HG03175 (cell line): ENCODE measurements at regions not wholly inside any gene's neighbourhood (a gene's known extent, or its start where the extent isn't known, plus 50 kb on each side); places are given as distances from the start of the nearest gene placed in this dataset.

Experiments used
- ATAC-seq: cut with Tn5 transposase; IDR thresholded peaks from one replicate; pipeline ENCODE4 v1.9.1; 2021; ENCODE audit warnings: mild to moderate bottlenecking, moderate library complexity; ENCODE audit not compliant: unreplicated experiment

DNA sequence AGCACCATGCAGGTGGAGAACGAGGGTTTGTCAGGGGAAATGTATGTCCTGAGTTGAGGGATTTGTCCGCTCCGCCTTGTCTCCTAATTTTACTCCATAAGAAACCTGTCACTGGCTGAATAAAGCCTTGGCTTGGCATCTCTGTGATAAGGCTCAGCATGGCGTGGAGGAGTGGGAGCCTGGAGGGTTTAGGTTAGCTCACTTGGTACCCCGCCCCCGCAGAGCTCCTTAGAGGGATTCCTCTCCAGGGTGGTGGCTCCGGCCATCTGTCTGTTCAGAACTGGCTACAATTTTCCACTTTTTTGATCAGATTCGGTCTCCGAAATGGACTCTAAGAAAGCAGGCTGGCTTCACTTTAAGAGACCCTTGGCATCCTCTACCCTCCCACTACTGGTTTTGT is 192.2 kb upstream of the SYNDIG1 start:
- no peak for ATAC-seq

DNA sequence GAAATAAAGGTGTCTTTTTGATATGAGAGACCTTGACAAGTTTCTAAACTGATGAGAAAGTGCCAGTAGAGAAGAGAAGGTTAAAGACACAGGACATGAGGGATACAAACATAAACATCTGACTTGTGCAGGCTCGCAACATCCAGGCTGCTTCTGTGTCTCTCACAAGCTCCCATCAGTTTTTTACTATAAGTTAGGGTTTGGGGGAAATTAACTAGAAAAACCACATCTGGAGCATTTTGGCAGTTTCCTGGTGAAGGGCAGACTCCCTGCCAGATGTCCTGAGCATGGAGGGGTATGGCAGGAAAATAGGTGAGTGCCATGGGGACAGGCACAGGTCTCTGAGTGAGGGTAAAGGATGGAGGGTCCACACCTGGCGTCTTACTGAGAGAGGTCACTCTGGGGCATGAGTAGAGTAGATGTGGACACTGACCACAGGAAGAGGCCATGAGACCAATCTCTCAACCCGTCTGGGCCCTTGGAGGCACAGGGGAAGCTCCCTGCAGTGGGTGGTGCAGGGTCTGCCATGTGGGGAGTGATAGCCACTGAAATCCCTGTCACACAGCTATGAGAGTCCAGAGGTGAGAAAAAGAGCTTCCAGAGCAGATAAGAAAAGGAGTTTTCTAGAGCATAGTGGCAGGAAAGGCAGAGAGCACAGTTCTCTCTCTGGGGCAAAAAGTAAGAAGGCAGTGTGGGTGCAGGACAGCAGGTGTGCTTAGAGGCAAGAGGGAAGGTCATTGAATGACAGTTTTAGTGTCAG is 193.3 kb upstream of the SYNDIG1 start:
- no peak for ATAC-seq

- no peak for ATAC-seq
These were observed 196.2 kb upstream of the SYNDIG1 start for GRCh38 chr20:24273251-24273650.

GRCh38 chr20:24261351-24261750 is 208.1 kb upstream of the SYNDIG1 start:
- no peak for ATAC-seq

DNA sequence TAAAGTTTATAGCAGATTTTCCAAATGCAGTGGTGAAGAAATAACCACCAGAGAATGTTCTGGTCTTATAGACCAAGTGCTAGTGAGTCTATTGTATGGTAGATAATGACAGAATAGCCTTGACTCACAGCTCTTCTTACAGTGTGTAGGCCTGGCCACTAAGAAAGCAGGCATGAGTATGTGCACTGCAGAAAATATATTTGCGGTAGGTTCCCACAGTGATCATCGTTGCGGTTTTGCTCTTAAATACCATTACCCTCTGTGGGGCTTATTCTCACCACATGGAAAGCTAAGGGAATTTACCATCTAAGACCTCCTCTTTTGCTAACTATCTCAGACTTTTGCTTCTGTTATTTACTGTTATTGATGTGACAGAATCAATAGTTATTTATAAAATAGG is 212.3 kb upstream of the SYNDIG1 start:
- no peak for ATAC-seq

GRCh38 chr20:24256307-24256706 is 213.1 kb upstream of the SYNDIG1 start:
- ATAC-seq = no peak

GRCh38 chr20:24254480-24254879 is 214.9 kb upstream of the SYNDIG1 start:
- ATAC-seq = no peak

DNA sequence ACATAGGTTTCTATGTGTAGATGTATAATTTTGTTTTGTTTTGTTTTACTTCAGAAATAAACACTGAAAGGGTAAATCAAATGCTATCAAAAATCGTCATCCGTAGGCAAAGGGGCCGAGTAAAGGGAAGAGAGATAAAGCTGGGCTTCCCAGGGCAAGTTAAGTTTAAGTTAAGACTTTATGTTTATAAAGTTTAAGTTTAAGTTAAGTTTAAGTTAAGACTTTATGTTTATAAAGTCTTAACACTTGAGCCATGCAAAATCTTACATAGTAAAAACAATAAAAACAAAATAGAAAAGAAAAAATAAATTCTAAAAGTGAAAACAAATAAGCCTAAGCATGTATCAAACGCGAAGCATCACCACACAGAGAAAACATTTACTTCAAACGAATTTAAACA is 216.1 kb upstream of the SYNDIG1 start:
- ATAC-seq = no peak

DNA sequence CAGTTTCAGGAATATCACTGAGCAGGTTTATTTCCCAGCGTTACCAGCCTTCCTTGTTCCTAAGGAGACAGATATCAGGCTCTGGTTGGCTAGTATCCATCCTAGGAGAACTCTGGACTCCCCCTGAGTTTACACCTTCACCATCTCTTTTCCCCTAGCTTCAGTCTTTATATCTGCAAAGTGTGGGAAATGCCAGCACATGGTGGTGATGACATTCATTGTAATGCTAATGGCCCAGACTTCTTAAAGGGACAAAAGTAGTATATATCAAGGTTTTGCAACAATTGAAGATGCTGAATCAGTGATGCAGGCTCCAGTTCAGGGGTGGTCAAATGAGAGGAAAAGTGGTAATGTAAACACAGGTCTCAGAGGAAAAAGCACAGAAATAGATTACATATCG is 224.3 kb upstream of the SYNDIG1 start:
- no peak for ATAC-seq

- no peak for ATAC-seq
These were observed 226.7 kb upstream of the SYNDIG1 start for GRCh38 chr20:24242763-24243162.

DNA sequence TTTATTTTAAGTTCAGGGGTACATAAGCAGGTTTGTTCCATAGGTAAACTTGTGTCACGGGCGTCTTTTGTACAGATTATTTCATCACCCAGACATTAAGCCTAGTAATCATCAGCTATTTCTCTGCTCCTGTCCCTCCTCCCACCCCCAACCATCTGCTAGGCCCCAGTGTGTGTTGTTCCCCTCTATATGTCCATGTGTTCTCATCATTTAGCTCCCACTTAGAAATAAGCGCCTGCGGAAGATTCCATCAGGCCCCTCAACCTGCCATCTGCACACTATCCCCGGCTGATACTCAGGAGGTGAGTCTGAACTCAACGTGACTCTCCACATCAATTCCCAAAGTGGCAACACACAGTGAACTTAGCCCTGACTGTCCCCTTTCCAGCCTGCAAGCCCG is 228.0 kb upstream of the SYNDIG1 start:
- ATAC-seq = no peak

- no peak for ATAC-seq
These were observed 232.5 kb upstream of the SYNDIG1 start for GRCh38 chr20:24236963-24237362.

DNA sequence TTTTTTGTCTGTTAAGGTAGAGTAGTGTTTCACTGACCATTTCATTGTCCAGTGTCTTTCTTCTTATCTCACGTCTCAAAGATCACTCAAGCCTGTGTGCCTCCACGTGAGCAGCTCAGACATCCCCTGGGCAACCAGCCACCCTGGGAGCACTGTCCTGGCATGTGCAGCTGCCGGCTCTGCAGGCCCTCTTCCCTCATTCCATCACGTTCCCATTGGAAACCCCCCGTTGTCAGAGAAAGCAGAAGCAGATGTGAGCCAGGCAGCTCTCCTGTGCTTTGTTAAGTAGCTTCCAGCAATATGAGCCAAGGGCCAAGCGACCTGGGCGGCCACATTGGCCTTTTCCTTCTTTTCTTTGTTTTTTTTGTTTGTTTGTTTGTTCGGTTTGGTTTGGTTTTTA is 233.2 kb upstream of the SYNDIG1 start:
- no peak for ATAC-seq

- ATAC-seq = no peak
These were observed 233.9 kb upstream of the SYNDIG1 start for GRCh38 chr20:24235296-24236175.

- ATAC-seq = no peak
These were observed 239.0 kb upstream of the GGTLC1 start for GRCh38 chr20:24227600-24227999.

DNA sequence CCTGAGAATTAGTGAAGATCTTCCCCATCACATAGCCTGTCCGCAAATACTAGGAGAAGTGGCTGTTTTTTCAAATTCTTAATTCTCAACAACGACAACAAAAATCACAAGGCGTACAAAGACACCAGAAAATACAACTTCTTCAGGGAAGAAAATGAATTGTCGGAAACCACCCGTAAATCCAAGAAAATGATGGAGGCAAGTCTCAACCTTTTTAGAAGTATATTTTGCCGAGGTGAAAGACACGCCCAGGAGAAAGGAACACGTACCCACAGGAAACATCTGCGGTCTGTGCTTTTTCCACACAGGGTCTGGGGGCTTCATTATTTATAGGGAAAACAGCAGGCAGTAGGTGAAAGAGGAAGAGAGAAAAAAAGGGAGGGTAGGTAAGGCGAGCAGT is 223.9 kb upstream of the GGTLC1 start:
- no peak for ATAC-seq

GRCh38 chr20:24211972-24212371 is 223.4 kb upstream of the GGTLC1 start:
- ATAC-seq = no peak

DNA sequence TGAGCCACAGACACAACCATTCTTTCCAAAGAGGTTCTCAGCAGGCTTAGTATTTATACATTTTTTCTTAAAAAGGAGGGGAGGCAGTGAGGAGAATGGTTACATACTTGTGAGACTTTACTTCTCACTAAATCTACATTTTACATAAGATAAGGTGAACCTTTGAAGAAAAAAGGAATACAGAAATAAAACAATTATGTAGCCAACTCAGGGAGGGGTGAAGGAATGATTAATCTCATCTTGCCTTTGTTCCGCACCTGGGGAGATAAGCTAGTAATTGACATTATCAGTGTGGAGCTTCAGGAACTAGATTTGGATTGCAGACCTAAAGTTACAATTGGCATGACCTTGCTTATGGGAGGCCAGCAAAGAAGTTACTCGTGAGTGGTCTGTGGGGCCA is 221.8 kb upstream of the GGTLC1 start:
- no peak for ATAC-seq

DNA sequence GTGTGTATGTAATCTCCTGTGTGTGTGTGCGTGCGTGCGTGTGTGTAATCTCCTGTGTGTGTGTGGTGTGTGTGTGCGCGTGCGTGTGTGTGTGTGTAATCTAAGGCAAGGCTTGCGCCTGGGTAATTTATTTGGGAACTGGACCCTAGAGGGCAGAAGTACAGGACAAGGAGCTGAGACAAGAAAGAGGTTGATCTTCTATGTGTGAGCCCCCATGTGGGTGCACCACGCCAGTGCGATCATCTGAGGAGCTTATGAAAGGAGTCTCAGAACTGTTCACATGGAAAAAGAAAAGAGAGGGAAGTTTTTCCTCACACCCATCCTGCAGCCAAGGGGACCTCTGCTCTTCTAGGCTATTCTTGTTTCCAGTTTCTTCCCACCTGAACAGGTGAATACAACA is 220.1 kb upstream of the GGTLC1 start:
- ATAC-seq = no peak

DNA sequence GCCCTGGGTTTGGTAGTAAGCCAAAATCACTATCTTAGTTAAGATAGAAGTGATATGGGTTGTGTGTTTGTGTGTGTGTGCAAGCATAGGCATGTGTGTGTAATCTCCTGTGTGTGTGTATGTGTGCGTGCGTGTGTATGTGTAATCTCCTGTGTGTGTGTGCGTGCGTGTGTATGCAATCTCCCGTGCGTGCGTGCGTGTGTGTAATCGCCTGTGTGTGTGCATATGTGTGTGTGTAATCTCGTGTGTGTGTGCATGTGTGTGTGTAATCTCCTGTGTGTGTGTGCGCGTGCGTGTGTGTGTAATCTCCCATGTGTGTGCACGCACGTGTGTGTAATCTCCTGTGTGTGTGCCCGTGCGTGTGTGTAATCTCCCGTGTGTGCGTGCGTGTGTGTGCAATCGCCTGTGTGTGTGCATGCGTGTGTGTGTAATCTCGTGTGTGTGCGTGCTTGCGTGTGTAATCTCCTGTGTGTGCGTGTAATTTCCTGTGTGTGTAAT is 219.3 kb upstream of the GGTLC1 start:
- ATAC-seq = no peak

DNA sequence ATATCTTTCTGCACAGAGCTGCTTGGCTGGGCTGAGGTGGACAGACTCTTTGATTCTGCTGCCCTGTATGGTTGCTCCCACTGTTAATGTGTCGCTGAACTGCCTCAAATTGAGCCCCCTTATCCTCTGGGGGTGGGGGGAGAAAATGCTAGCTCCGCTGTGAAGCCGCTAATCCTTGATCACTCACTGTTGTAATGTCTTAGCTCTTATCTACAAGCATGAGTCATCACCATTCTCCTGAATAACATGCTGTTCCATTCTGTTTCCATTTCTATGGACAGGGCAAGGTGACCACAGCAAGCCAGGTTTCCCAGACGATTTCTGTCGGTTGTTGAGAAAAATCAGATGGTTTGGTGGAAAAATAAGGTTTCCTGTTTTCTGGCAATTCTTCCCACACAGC is 218.4 kb upstream of the GGTLC1 start:
- no peak for ATAC-seq

DNA sequence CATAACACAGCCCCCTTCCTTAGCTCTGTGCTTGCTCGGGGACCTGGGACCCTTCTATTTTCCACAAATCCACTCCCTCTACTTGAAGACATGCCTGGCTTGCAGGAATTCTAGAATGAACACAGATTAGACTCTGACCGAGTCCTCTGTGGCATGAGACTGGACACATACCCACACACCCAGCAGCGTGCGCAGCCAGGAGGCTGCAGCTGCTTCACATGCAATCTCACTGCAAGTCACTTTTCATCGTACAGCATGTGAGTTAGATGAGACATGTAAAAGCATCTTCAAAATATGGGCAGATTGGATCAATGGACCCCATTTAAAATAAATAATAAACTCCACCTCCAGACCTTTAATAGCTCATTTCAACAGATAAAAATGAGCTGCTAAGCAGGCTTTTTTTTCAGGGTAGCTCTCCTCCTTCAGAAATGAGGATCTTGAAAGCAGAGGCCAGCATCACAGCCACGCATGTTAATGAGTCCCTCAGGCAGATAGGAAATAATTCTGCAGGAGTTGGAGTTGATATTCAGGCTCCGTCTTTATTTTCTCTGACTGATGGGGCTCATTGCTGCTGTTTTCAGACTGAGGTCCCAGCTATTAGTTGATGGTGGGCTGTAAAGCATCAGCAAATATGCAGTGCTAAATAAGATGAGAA is 215.1 kb upstream of the GGTLC1 start:
- no peak for ATAC-seq
